HL-60 (cell line): ENCODE measurements at regions not wholly inside any gene's neighbourhood (a gene's known extent, or its start where the extent isn't known, plus 50 kb on each side); places are given as distances from the start of the nearest gene placed in this dataset.

ENCODE experiments used
- DNase-seq, 2 experiments: peaks; one replicate each; pipeline ENCODE4 v3.0.0-alpha.2; 2010 to 2020; ENCODE audit warnings: low read depth in 1 of 2, low spot score in 1 of 2
- H3K27ac ChIP-seq: fragments of 250-450 bp; sonication (Bioruptor Pico); replicated peaks from 2 replicates; pipeline ENCODE4 v1.5.1; 2020; ENCODE audit warnings: mild to moderate bottlenecking, moderate library complexity
- H3K27me3 ChIP-seq: fragments of 250-450 bp; sonication (Bioruptor Pico); 2 replicates; pipeline ENCODE4 v1.5.1; 2021; ENCODE audit warnings: mild to moderate bottlenecking, moderate library complexity; ENCODE audit not compliant: insufficient read depth, poor library complexity, severe bottlenecking
- H3K4me3 ChIP-seq: replicated peaks from 2 replicates; pipeline ENCODE4 v1.5.1; 2011; ENCODE audit warnings: mild to moderate bottlenecking, control low read depth, low read length; ENCODE audit not compliant: insufficient read depth
- GABPA ChIP-seq: IDR thresholded peaks from 2 replicates; pipeline ENCODE4 v1.6.1; 2012; ENCODE audit warnings: low read depth
- POLR2AphosphoS5 ChIP-seq: IDR thresholded peaks from 2 replicates; pipeline ENCODE4 v1.6.1; 2012; ENCODE audit warnings: low read depth
- SPI1 ChIP-seq: IDR thresholded peaks from 2 replicates; pipeline ENCODE4 v1.6.1; 2012; ENCODE audit warnings: low read depth, mild to moderate bottlenecking, borderline replicate concordance
- TF ChIP-seq, protein P1 (sequence below): IDR thresholded peaks from one replicate; pipeline ENCODE4 v1.5.1; 2011; ENCODE audit warnings: low read length, control low read depth, inconsistent platforms; ENCODE audit not compliant: insufficient read depth
- TF ChIP-seq, protein P2 (sequence below): IDR thresholded peaks from 2 replicates; pipeline ENCODE4 v1.6.1; 2012; ENCODE audit warnings: low read depth; ENCODE audit not compliant: insufficient replicate concordance

DNA sequence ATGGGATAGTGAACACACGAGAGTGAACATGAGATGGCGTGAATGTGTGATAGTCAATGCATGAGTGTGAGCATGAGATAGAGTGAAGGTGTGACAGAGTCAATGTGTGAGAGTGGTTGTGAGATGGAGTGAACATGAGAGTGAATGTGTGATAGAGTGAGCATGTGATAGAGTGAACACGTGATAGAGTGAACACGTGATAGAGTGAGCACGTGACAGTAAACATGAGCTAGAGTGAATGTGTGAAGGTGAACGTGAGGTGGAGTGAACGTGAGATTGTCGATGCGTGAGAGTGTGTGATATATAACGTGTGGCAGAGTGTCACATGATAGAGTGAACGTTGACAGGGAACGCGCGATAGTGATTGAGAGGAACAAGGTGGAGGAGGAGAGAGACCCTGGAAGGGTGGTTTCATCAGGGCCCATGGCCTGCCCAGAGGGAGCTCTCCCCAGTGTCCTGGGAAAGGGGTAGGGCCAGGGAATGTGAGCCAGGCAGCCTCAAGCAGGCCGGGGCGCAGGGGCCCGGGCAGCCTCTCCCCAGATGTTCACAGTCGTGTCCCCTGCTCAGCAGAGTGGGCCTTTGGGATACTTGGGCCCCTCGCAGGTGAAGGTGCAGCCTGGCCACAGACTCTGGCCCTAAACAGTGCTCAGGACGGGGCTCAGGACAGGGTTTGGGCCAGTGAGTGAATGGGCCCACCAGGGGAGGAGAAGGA is 516.9 kb downstream of the EIPR1 start:
- TF ChIP-seq POLR2AphosphoS5 (no peak), SPI1 (no peak), GABPA (no peak)
- TF ChIP-seq, protein P1, sequence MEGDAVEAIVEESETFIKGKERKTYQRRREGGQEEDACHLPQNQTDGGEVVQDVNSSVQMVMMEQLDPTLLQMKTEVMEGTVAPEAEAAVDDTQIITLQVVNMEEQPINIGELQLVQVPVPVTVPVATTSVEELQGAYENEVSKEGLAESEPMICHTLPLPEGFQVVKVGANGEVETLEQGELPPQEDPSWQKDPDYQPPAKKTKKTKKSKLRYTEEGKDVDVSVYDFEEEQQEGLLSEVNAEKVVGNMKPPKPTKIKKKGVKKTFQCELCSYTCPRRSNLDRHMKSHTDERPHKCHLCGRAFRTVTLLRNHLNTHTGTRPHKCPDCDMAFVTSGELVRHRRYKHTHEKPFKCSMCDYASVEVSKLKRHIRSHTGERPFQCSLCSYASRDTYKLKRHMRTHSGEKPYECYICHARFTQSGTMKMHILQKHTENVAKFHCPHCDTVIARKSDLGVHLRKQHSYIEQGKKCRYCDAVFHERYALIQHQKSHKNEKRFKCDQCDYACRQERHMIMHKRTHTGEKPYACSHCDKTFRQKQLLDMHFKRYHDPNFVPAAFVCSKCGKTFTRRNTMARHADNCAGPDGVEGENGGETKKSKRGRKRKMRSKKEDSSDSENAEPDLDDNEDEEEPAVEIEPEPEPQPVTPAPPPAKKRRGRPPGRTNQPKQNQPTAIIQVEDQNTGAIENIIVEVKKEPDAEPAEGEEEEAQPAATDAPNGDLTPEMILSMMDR: no peak
- TF ChIP-seq, protein P2, sequence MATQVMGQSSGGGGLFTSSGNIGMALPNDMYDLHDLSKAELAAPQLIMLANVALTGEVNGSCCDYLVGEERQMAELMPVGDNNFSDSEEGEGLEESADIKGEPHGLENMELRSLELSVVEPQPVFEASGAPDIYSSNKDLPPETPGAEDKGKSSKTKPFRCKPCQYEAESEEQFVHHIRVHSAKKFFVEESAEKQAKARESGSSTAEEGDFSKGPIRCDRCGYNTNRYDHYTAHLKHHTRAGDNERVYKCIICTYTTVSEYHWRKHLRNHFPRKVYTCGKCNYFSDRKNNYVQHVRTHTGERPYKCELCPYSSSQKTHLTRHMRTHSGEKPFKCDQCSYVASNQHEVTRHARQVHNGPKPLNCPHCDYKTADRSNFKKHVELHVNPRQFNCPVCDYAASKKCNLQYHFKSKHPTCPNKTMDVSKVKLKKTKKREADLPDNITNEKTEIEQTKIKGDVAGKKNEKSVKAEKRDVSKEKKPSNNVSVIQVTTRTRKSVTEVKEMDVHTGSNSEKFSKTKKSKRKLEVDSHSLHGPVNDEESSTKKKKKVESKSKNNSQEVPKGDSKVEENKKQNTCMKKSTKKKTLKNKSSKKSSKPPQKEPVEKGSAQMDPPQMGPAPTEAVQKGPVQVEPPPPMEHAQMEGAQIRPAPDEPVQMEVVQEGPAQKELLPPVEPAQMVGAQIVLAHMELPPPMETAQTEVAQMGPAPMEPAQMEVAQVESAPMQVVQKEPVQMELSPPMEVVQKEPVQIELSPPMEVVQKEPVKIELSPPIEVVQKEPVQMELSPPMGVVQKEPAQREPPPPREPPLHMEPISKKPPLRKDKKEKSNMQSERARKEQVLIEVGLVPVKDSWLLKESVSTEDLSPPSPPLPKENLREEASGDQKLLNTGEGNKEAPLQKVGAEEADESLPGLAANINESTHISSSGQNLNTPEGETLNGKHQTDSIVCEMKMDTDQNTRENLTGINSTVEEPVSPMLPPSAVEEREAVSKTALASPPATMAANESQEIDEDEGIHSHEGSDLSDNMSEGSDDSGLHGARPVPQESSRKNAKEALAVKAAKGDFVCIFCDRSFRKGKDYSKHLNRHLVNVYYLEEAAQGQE: no peak
- Histone ChIP-seq H3K27me3 (no peaks in the 10 kb centered on the region), H3K4me3 (no peak overlapping the region), H3K27ac (no peak overlapping the region)
- no peak for DNase-seq

DNA sequence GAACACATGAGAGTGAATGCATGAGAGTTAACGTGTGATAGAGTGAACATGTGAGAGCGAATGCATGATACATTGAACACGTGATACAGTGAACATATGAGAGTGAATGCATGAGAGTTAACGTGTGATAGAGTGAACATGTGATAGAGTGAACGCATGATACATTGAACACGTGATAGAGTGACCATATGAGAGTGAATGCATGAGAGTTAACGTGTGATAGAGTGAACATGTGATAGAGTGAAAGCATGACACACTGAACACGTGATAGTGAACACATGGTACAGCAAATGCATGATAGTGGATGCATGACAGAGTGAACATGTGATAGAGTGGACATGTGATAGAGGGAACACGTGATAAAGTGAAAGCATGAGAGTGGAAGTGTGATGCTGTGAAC is 517.9 kb downstream of the EIPR1 start:
- H3K27me3 ChIP-seq: no peaks in the 10 kb centered on the region
- DNase-seq: no peak
- no peak overlapping the region for H3K27ac ChIP-seq
- TF ChIP-seq SPI1: no peak
- TF ChIP-seq, protein P2: no peak
- TF ChIP-seq, protein P1: no peak
- TF ChIP-seq POLR2AphosphoS5: no peak
- no peak for TF ChIP-seq GABPA
- no peak overlapping the region for H3K4me3 ChIP-seq

DNA sequence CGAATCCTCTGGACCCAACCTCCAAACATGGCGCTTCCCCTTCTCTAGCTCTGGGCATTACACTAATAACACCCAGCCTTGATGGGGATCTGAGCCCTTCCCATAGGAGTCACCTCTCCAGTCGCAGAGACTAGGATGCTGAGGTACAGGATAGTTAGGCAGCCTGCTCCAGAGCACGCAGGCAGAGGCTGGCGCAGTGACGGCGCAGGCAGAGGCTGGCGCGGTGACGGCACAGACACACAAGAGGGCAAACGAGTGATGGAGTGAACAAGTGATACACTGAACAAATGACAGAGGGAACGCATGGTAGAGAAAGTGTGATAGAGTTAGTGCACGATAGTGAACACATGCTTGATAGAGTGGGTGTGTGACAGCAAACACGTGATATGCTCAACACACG is 518.5 kb downstream of the EIPR1 start:
- H3K27me3 ChIP-seq: no peaks in the 10 kb centered on the region
- DNase-seq: no peak
- no peak overlapping the region for H3K4me3 ChIP-seq
- no peak overlapping the region for H3K27ac ChIP-seq
- TF ChIP-seq SPI1 (no peak), GABPA (no peak), POLR2AphosphoS5 (no peak)
- TF ChIP-seq, protein P2: no peak
- TF ChIP-seq, protein P1: no peak
